Upper lobe of left lung (tissue), 6 donors: ENCODE measurements at regions not wholly inside any gene's neighbourhood (a gene's known extent, or its start where the extent isn't known, plus 50 kb on each side); places are given as distances from the start of the nearest gene placed in this dataset.
"Not testable (repeated sequence)": the region's sequence is repeated elsewhere in the genome, so short reads cannot be mapped to it uniquely, and the experiment has no call there.

Source experiments
- ATAC-seq, 2 donors: fragments of 200-7000 bp; cut with Tn5 transposase; one replicate each; pipeline ENCODE4 v1.9.1; 2022; ENCODE audit warnings: mild to moderate bottlenecking in 2 of 2, moderate library complexity in 2 of 2; ENCODE audit not compliant: low FRiP score in 2 of 2
- DNase-seq, 2 donors: peaks; one replicate each; pipeline ENCODE4 v3.0.0-alpha.2; 2019 to 2020
- H3K27ac ChIP-seq, 4 donors: fragments of 200-600 bp; sonication (generic); one replicate each; pipeline ENCODE4 v1.5.1; 2016 to 2019
- H3K27me3 ChIP-seq, 4 donors: fragments of 200-600 bp; sonication (generic); one replicate each; pipeline ENCODE4 v1.5.1; 2017 to 2019
- H3K36me3 ChIP-seq, 4 donors: fragments of 200-600 bp; sonication (generic); one replicate each; pipeline ENCODE4 v1.5.1; 2016 to 2019
- H3K4me1 ChIP-seq, 4 donors: fragments of 200-600 bp; sonication (generic); one replicate each; pipeline ENCODE4 v1.5.1; 2018 to 2019
- H3K4me3 ChIP-seq, 4 donors: fragments of 200-600 bp; sonication (generic); one replicate each; pipeline ENCODE4 v1.5.1; 2017 to 2019; ENCODE audit warnings: mild to moderate bottlenecking in 2 of 4, moderate library complexity in 1 of 4
- H3K9me3 ChIP-seq, 4 donors: fragments of 200-600 bp; sonication (generic); one replicate each; pipeline ENCODE4 v1.5.1; 2018 to 2019
- WGBS, 2 donors: methylation state at CpG; one replicate each; pipeline ENCODE4 v1.1.5; 2017 to 2018; 5-methylcytosine and 5-hydroxymethylcytosine counted together
- donor health status: DM: no; HTN: no; CAD: no; lungs with moderate emphysema.
- donor health status: DM: no; HTN: yes; CAD: no; lungs with severe emphysema.

- 46 to 68% methylated on average over 4 to 7 of the region's 7 CpGs for WGBS, 2 donors
- peak in 1 of 2 donors; percentile 32 for ATAC-seq
- H3K27me3 ChIP-seq, H3K4me1 ChIP-seq, H3K36me3 ChIP-seq, H3K27ac ChIP-seq, DNase-seq, H3K4me3 ChIP-seq, H3K9me3 ChIP-seq: not testable (repeated sequence)
Observed at GRCh38 chr7:149930374-149931068, 56.8 kb downstream of the ATP6V0E2 start.

GRCh38 chr7:149933776-149934175 lies 60.0 kb downstream of the ATP6V0E2 start:
- not testable (repeated sequence) for H3K4me3 ChIP-seq, H3K4me1 ChIP-seq, H3K9me3 ChIP-seq, H3K36me3 ChIP-seq, H3K27ac ChIP-seq, H3K27me3 ChIP-seq, DNase-seq, ATAC-seq
- WGBS, 2 donors, result 74 to 81% methylated on average over 4 to 5 of the region's 5 CpGs

- H3K27ac ChIP-seq, DNase-seq, H3K4me3 ChIP-seq, H3K36me3 ChIP-seq, H3K4me1 ChIP-seq, ATAC-seq, H3K27me3 ChIP-seq, H3K9me3 ChIP-seq: not testable (repeated sequence)
- WGBS, 2 donors, result no CpG with 5 or more reads among the region's 4 CpGs
Observed at GRCh38 chr7:149947346-149947745, 73.6 kb downstream of the ATP6V0E2 start.

GRCh38 chr7:149948444-149948843 lies 74.7 kb downstream of the ATP6V0E2 start:
- H3K4me1 ChIP-seq, H3K27ac ChIP-seq, H3K27me3 ChIP-seq, H3K36me3 ChIP-seq, H3K9me3 ChIP-seq, H3K4me3 ChIP-seq: not testable (repeated sequence)
- DNase-seq (peak in 1 of 2 donors; percentile 27), ATAC-seq (peak in 1 of 2 donors; percentile 56)
- WGBS, 2 donors, result 98% methylated on average over 4 of the region's 13 CpGs; no CpG with 5 or more reads in 1 of the 2 donors

GRCh38 chr7:149949863-149950577 lies 76.3 kb downstream of the ATP6V0E2 start:
- ATAC-seq (peak in 1 of 2 donors; percentile 54), DNase-seq (peak in 1 of 2 donors; percentile 22)
- not testable (repeated sequence) for H3K27ac ChIP-seq, H3K4me1 ChIP-seq, H3K9me3 ChIP-seq, H3K36me3 ChIP-seq, H3K27me3 ChIP-seq, H3K4me3 ChIP-seq
- 46 to 50% methylated on average over 5 of the region's 13 CpGs for WGBS, 2 donors

- H3K27ac ChIP-seq, H3K4me1 ChIP-seq, H3K27me3 ChIP-seq, ATAC-seq, H3K36me3 ChIP-seq, DNase-seq, H3K9me3 ChIP-seq, H3K4me3 ChIP-seq: not testable (repeated sequence)
- WGBS, 2 donors, result no CpG with 5 or more reads among the region's 4 CpGs
Observed at GRCh38 chr7:149950578-149950924, 76.8 kb downstream of the ATP6V0E2 start.

GRCh38 chr7:149951579-149951978 lies 77.8 kb downstream of the ATP6V0E2 start:
- WGBS, 2 donors, result 78 to 100% methylated on average over 1 to 2 of the region's 2 CpGs
- not testable (repeated sequence) for H3K36me3 ChIP-seq, H3K27me3 ChIP-seq, H3K4me3 ChIP-seq, H3K9me3 ChIP-seq, ATAC-seq, H3K4me1 ChIP-seq, H3K27ac ChIP-seq, DNase-seq

GRCh38 chr7:149958880-149959279 lies 85.1 kb downstream of the ATP6V0E2 start:
- H3K27me3 ChIP-seq, H3K4me1 ChIP-seq, DNase-seq, H3K9me3 ChIP-seq, H3K4me3 ChIP-seq, H3K27ac ChIP-seq, H3K36me3 ChIP-seq, ATAC-seq: not testable (repeated sequence)
- WGBS, 2 donors, result 62 to 83% methylated on average over 2 of the region's 2 CpGs

- H3K4me3 ChIP-seq, H3K27ac ChIP-seq, H3K9me3 ChIP-seq, DNase-seq, H3K4me1 ChIP-seq, ATAC-seq, H3K36me3 ChIP-seq, H3K27me3 ChIP-seq: not testable (repeated sequence)
Observed at GRCh38 chr7:149960863-149961262, 87.1 kb downstream of the ATP6V0E2 start.

- not testable (repeated sequence) for ATAC-seq, H3K27ac ChIP-seq, H3K4me1 ChIP-seq, DNase-seq, H3K9me3 ChIP-seq, H3K4me3 ChIP-seq, H3K36me3 ChIP-seq, H3K27me3 ChIP-seq
- 40 to 63% methylated on average over 2 of the region's 2 CpGs for WGBS, 2 donors
Observed at GRCh38 chr7:149961878-149962277, 88.1 kb downstream of the ATP6V0E2 start.

- not testable (repeated sequence) for H3K27ac ChIP-seq, DNase-seq, H3K4me1 ChIP-seq, H3K27me3 ChIP-seq, H3K36me3 ChIP-seq, H3K9me3 ChIP-seq, H3K4me3 ChIP-seq
- peak; percentile 67 to 84 for ATAC-seq
- 67 to 70% methylated on average over 7 to 8 of the region's 8 CpGs for WGBS, 2 donors
Observed at GRCh38 chr7:149962685-149963319, 89.0 kb downstream of the ATP6V0E2 start.

- H3K27ac ChIP-seq, H3K9me3 ChIP-seq, DNase-seq, ATAC-seq, H3K36me3 ChIP-seq, H3K4me3 ChIP-seq, H3K4me1 ChIP-seq, H3K27me3 ChIP-seq: not testable (repeated sequence)
- WGBS, 2 donors, result 79 to 92% methylated on average over 2 to 5 of the region's 5 CpGs
Observed at GRCh38 chr7:149963985-149964384, 90.2 kb downstream of the ATP6V0E2 start.

GRCh38 chr7:149966444-149966843 lies 92.7 kb downstream of the ATP6V0E2 start:
- not testable (repeated sequence) for H3K4me3 ChIP-seq, H3K4me1 ChIP-seq, H3K27ac ChIP-seq, H3K9me3 ChIP-seq, DNase-seq, H3K36me3 ChIP-seq, H3K27me3 ChIP-seq
- peak in 1 of 2 donors; percentile 49 for ATAC-seq
- WGBS, 2 donors, result 42 to 76% methylated on average over 2 of the region's 2 CpGs
